Endothelial cell of umbilical vein (primary cell): ENCODE measurements at regions not wholly inside any gene's neighbourhood (a gene's known extent, or its start where the extent isn't known, plus 50 kb on each side); places are given as distances from the start of the nearest gene placed in this dataset.

ENCODE experiments used
- BruUV-seq: library from RNA; stranded (reverse); fragments of 400-500 nt; replicated peaks from 2 replicates; lab custom pipeline; 2021; lab: Mats Ljungman, UMichigan
- CTCF ChIA-PET: fragments of 300-600, 350-600 bp; sonication (Branson Sonifier 250); formaldehyde crosslinking; loops from one replicate; lab custom pipeline; 2021; ENCODE audit warnings: antibody characterized with exemption, inconsistent platforms; lab: Charles Lee
- POLR2A ChIA-PET: fragments of 300-600, 350-600 bp; sonication (Branson Sonifier 250); formaldehyde crosslinking; loops from one replicate; lab custom pipeline; 2021; ENCODE audit warnings: antibody characterized with exemption, inconsistent platforms; lab: Charles Lee
- DNase-seq: peaks from one replicate; pipeline ENCODE4 v3.0.0-alpha.2; 2011; ENCODE audit warnings: low read depth, low spot score
- FAIRE-seq: peaks from 2 replicates; lab custom pipeline; 2011; peaks lifted over from hg19 to GRCh38; lab: Jason Lieb, UNC
- H2AFZ ChIP-seq: 2 replicates; pipeline ENCODE4 v1.6.0; 2012; ENCODE audit warnings: low read depth, low read length, control low read depth, inconsistent platforms
- H3K27ac ChIP-seq: 2 replicates; pipeline ENCODE4 v1.5.1; 2011; ENCODE audit warnings: low read depth, mild to moderate bottlenecking, control low read depth, low read length, moderate library complexity; ENCODE audit not compliant: insufficient read depth
- H3K27me3 ChIP-seq, 2 experiments: 2 replicates each; pipeline versions ENCODE4 v1.6.0 to v1.6.1; 2011; ENCODE audit warnings: low read length in 2 of 2, mixed read lengths in 1 of 2; ENCODE audit not compliant: control insufficient read depth in 2 of 2, insufficient read depth in 2 of 2
- H3K36me3 ChIP-seq, 2 experiments: 2 replicates in 1 of 2; 3 replicates in 1 of 2; pipeline ENCODE4 v1.5.1; 2011; ENCODE audit warnings: low read length in 2 of 2, mild to moderate bottlenecking in 1 of 2, moderate library complexity in 1 of 2; ENCODE audit not compliant: control insufficient read depth in 2 of 2, insufficient read depth in 2 of 2; ENCODE audit errors: extremely low read depth in 1 of 2
- H3K4me1 ChIP-seq: 3 replicates; pipeline ENCODE4 v1.5.1; 2011; ENCODE audit warnings: mild to moderate bottlenecking, low read length; ENCODE audit not compliant: control insufficient read depth, insufficient read depth; ENCODE audit errors: extremely low read depth
- H3K4me2 ChIP-seq: 2 replicates; pipeline ENCODE4 v1.6.1; 2011; ENCODE audit warnings: low read length, control low read depth, mixed read lengths; ENCODE audit not compliant: insufficient read depth
- H3K4me3 ChIP-seq, 3 experiments: fragments of 200-600 bp in 1 of 3; sonication (generic), shearing (Covaris generic) in 1 of 3; replicated peaks in 1 of 3; 2 replicates each; pipeline ENCODE4 v1.5.1; 2011 to 2016; ENCODE audit warnings: control low read depth in 3 of 3, low read length in 3 of 3, mild to moderate bottlenecking in 2 of 3, inconsistent platforms in 1 of 3, low read depth in 1 of 3, moderate library complexity in 1 of 3; ENCODE audit not compliant: insufficient read depth in 1 of 3
- H3K79me2 ChIP-seq: 2 replicates; pipeline ENCODE4 v1.6.0; 2012; ENCODE audit warnings: low read length, inconsistent platforms; ENCODE audit not compliant: control insufficient read depth, insufficient read depth
- H3K9ac ChIP-seq: replicated peaks from 2 replicates; pipeline ENCODE3; 2011; ENCODE audit warnings: low read length, control low read depth; ENCODE audit not compliant: insufficient read depth; ENCODE audit errors: extremely low read depth
- H3K9me1 ChIP-seq: replicated peaks from 3 replicates; pipeline ENCODE4 v1.6.0; 2011; ENCODE audit warnings: mild to moderate bottlenecking, low read length; ENCODE audit not compliant: control insufficient read depth, insufficient read depth; ENCODE audit errors: extremely low read depth
- H3K9me3 ChIP-seq: replicated peaks from 2 replicates; pipeline ENCODE4 v1.5.1; 2012; ENCODE audit warnings: low read length, inconsistent platforms; ENCODE audit not compliant: control insufficient read depth, insufficient read depth
- H4K20me1 ChIP-seq: replicated peaks from 2 replicates; pipeline ENCODE3; 2011; ENCODE audit warnings: mild to moderate bottlenecking, low read length; ENCODE audit not compliant: control insufficient read depth, insufficient read depth; ENCODE audit errors: extremely low read depth
- CTCF ChIP-seq, 2 donors: IDR thresholded peaks; 1 replicate in 1 of 2; 2 replicates in 1 of 2; pipeline ENCODE4 v1.5.1; 2011; ENCODE audit warnings: low read length in 2 of 2, mild to moderate bottlenecking in 2 of 2, moderate library complexity in 2 of 2, control low read depth in 1 of 2, inconsistent platforms in 1 of 2, low read depth in 1 of 2; ENCODE audit not compliant: insufficient read depth in 1 of 2; ENCODE audit errors: extremely low read depth in 1 of 2
- EZH2 ChIP-seq: IDR thresholded peaks from 2 replicates; pipeline ENCODE4 v1.6.1; 2012; ENCODE audit warnings: borderline replicate concordance, low read depth, mild to moderate bottlenecking, moderate library complexity, low read length, inconsistent platforms; ENCODE audit not compliant: severe bottlenecking
- FOS ChIP-seq: IDR thresholded peaks from 2 replicates; pipeline ENCODE4 v1.6.1; 2011; ENCODE audit warnings: mild to moderate bottlenecking, low read length, moderate library complexity, borderline replicate concordance; ENCODE audit not compliant: insufficient read depth
- GATA2 ChIP-seq: IDR thresholded peaks from 2 replicates; pipeline ENCODE4 v1.7.0; 2011; ENCODE audit warnings: low read depth, mild to moderate bottlenecking, moderate library complexity, mixed read lengths, low read length; ENCODE audit not compliant: insufficient read length, insufficient read depth
- JUN ChIP-seq: IDR thresholded peaks from 2 replicates; pipeline ENCODE4 v1.6.1; 2011; ENCODE audit warnings: borderline replicate concordance, low read depth; ENCODE audit not compliant: insufficient read length, insufficient read depth
- MAX ChIP-seq: IDR thresholded peaks from 2 replicates; pipeline ENCODE4 v1.6.1; 2011; ENCODE audit not compliant: insufficient read depth, insufficient read length
- MYC ChIP-seq: IDR thresholded peaks from one replicate; pipeline ENCODE4 v1.6.1; 2011; ENCODE audit warnings: mild to moderate bottlenecking, low read depth, low read length
- POLR2A ChIP-seq: IDR thresholded peaks from 2 replicates; pipeline ENCODE4 v1.6.1; 2012; ENCODE audit warnings: low read depth, mild to moderate bottlenecking, control low read depth, low read length
- POLR2AphosphoS5 ChIP-seq: IDR thresholded peaks from 2 replicates; pipeline ENCODE4 v1.6.1; 2012; ENCODE audit warnings: low read depth, mild to moderate bottlenecking, control low read depth, low read length, moderate library complexity; ENCODE audit not compliant: insufficient read depth
- dilution Hi-C: fragments of 300-500 bp; cut with MboI; formaldehyde crosslinking; loops from one replicate; pipeline ENCODE4 v1.15.0; 2019; ENCODE audit warnings: low sequenced_read_pairs; ENCODE audit not compliant: extremely low pct_ligation_motif_present
- intact Hi-C: fragments of 100-400 bp; cut with micrococcal nuclease; formaldehyde crosslinking; loops from one replicate; pipeline ENCODE4 v1.10.0; 2022

- CTCF ChIA-PET, result no interaction called here
These were observed 68.6 kb upstream of the COMTD1 start for GRCh38 chr10:75304313-75304712.

More at GRCh38 chr10:75304313-75304712, 68.6 kb upstream of the COMTD1 start:
- DNase-seq (no peak), FAIRE-seq (no peak)
- dilution Hi-C loops, result no loop called here
- Histone ChIP-seq H3K9me1 (no peaks in the 10 kb centered on the region), H3K4me3 (no peak overlapping the region), H3K4me1 (no peaks in the 10 kb centered on the region), H2AFZ (no peak overlapping the region), H3K27ac (no peak overlapping the region), H3K27me3 (no peaks in the 10 kb centered on the region), H3K9ac (no peak overlapping the region), H4K20me1 (no peaks in the 10 kb centered on the region), H3K79me2 (no peaks in the 10 kb centered on the region), H3K4me2 (no peak overlapping the region), H3K36me3 (no peaks in the 10 kb centered on the region), H3K9me3 (no peaks in the 10 kb centered on the region)
- BruUV-seq, result no TSS peak
- POLR2A ChIA-PET, result no interaction called here
- TF ChIP-seq GATA2 (no peak), FOS (no peak), POLR2A (no peak), JUN (no peak), POLR2AphosphoS5 (no peak), MAX (no peak), CTCF (IDR thresholded peaks at IDR 0.05; ENCODE audit: extremely low read depth in 1 of 2, insufficient read depth in 1 of 2, low read depth in 1 of 2, low read length in 2 of 2) (no peak), MYC (no peak), EZH2 (no peak)
- intact Hi-C loops, result no loop called here
